PFSK-1 (cell line): ENCODE measurements at regions not wholly inside any gene's neighbourhood (a gene's known extent, or its start where the extent isn't known, plus 50 kb on each side); places are given as distances from the start of the nearest gene placed in this dataset.
A peak's percentile ranks its signal among the peaks of the same experiment; 100 is the strongest.

Source experiments
- FOXP2 ChIP-seq: optimal IDR thresholded peaks from 2 replicates; pipeline ENCODE3; 2011; ENCODE audit warnings: borderline replicate concordance, control low read depth, inconsistent platforms; ENCODE audit not compliant: insufficient read depth; ENCODE audit errors: extremely low read length, extremely low read depth
- POLR2AphosphoS5 ChIP-seq: IDR thresholded peaks from 2 replicates; pipeline ENCODE4 v1.6.1; 2012; ENCODE audit warnings: low read depth, mild to moderate bottlenecking, control low read depth, low read length, moderate library complexity
- REST ChIP-seq, 2 experiments: IDR thresholded peaks; 2 replicates each; pipeline versions ENCODE4 v1.6.1 to v1.8.0; 2011 to 2012; ENCODE audit warnings: low read depth in 2 of 2, low read length in 2 of 2, control low read depth in 1 of 2, inconsistent platforms in 1 of 2, mild to moderate bottlenecking in 1 of 2, moderate library complexity in 1 of 2; ENCODE audit not compliant: insufficient read depth in 1 of 2
- SIN3A ChIP-seq: IDR thresholded peaks from 2 replicates; pipeline ENCODE4 v1.6.1; 2012; ENCODE audit warnings: mild to moderate bottlenecking, low read length, moderate library complexity, borderline replicate concordance; ENCODE audit not compliant: insufficient read depth
- TAF1 ChIP-seq: IDR thresholded peaks from 2 replicates; pipeline ENCODE4 v1.6.1; 2012; ENCODE audit warnings: low read length, control low read depth, borderline replicate concordance; ENCODE audit not compliant: insufficient read depth

- TF ChIP-seq SIN3A (no peak), FOXP2 (no peak), TAF1 (no peak), POLR2AphosphoS5 (no peak), REST (IDR thresholded peaks at IDR 0.05; ENCODE audit: insufficient read depth in 1 of 2, low read depth in 2 of 2, low read length in 2 of 2) (no peak)
Measured at GRCh38 chr15:38176691-38177090, 75.9 kb upstream of the SPRED1 start.

- TF ChIP-seq POLR2AphosphoS5, result no peak
- no peak for TF ChIP-seq FOXP2
- TF ChIP-seq TAF1, result no peak
- no peak for TF ChIP-seq SIN3A
- no peak for TF ChIP-seq REST (IDR thresholded peaks at IDR 0.05; ENCODE audit: insufficient read depth in 1 of 2, low read depth in 2 of 2, low read length in 2 of 2)
Measured at GRCh38 chr15:38182900-38183299, 69.7 kb upstream of the SPRED1 start.

GRCh38 chr15:38186507-38186906, 66.1 kb upstream of the SPRED1 start:
- TF ChIP-seq POLR2AphosphoS5 (no peak), REST (IDR thresholded peaks at IDR 0.05; ENCODE audit: insufficient read depth in 1 of 2, low read depth in 2 of 2, low read length in 2 of 2) (no peak), FOXP2 (no peak), TAF1 (no peak), SIN3A (no peak)

- no peak for TF ChIP-seq REST (IDR thresholded peaks at IDR 0.05; ENCODE audit: insufficient read depth in 1 of 2, low read depth in 2 of 2, low read length in 2 of 2)
- no peak for TF ChIP-seq TAF1
- no peak for TF ChIP-seq SIN3A
- peak; percentile 33 for TF ChIP-seq FOXP2
Measured at GRCh38 chr15:38187630-38188313, 64.9 kb upstream of the SPRED1 start.

GRCh38 chr15:38189671-38190295, 62.9 kb upstream of the SPRED1 start:
- TF ChIP-seq SIN3A (no peak), POLR2AphosphoS5 (no peak), REST (IDR thresholded peaks at IDR 0.05; ENCODE audit: insufficient read depth in 1 of 2, low read depth in 2 of 2, low read length in 2 of 2) (no peak), FOXP2 (no peak), TAF1 (no peak)
